HCT116 (cell line): ENCODE measurements at regions not wholly inside any gene's neighbourhood (a gene's known extent, or its start where the extent isn't known, plus 50 kb on each side); places are given as distances from the start of the nearest gene placed in this dataset.

Source experiments
- ATAC-seq: fragments of 200-7000 bp; cut with Tn5 transposase; 2 replicates; pipeline ENCODE4 v1.9.1; 2020; ENCODE audit warnings: mild to moderate bottlenecking, moderate library complexity
- BruUV-seq: library from RNA; stranded (reverse); fragments of 400-500 nt; replicated peaks from 2 replicates; lab custom pipeline; 2021; lab: Mats Ljungman, UMichigan
- CTCF ChIA-PET: fragments of 300-600 bp; sonication (Branson Sonifier 250); formaldehyde crosslinking; loops from one replicate; lab custom pipeline; 2021; ENCODE audit warnings: antibody characterized with exemption; lab: Charles Lee
- POLR2A ChIA-PET: fragments of 300-600, 350-600 bp; sonication (Branson Sonifier 250); formaldehyde crosslinking; loops from one replicate; lab custom pipeline; 2021; ENCODE audit warnings: antibody characterized with exemption; lab: Charles Lee
- RAD21 ChIA-PET, 2 experiments: fragments of 300-600 bp; sonication (Branson Sonifier 250); formaldehyde crosslinking; loops; one replicate each; lab custom pipeline; 2023; ENCODE audit warnings: low total read pairs in 2 of 2; ENCODE audit not compliant: uncharacterized antibody in 2 of 2, unreplicated experiment in 2 of 2, low non-redundant PET in 1 of 2; lab: Charles Lee
- DNase-seq: peaks from one replicate; pipeline ENCODE4 v3.0.0-alpha.2; 2010; ENCODE audit warnings: low read depth, low spot score
- H2AFZ ChIP-seq: fragments of 200-600 bp; shearing (Covaris generic), sonication (generic); 2 replicates; pipeline ENCODE4 v1.6.1; 2017; ENCODE audit warnings: low read depth, mixed run types, mixed read lengths, antibody characterized with exemption, low read length; ENCODE audit not compliant: poor library complexity, severe bottlenecking
- H3K27ac ChIP-seq: 2 replicates; pipeline ENCODE4 v1.5.1; 2012; ENCODE audit warnings: low read depth, low read length
- H3K27me3 ChIP-seq: fragments of 200-600 bp; sonication (generic); 2 replicates; pipeline ENCODE4 v1.6.1; 2016; ENCODE audit warnings: mixed run types, low read length, mixed read lengths; ENCODE audit not compliant: insufficient read depth
- H3K36me3 ChIP-seq, 2 experiments: fragments of 200-500 bp in 1 of 2; fragments of 200-600 bp in 1 of 2; sonication (Bioruptor generic) in 1 of 2; sonication (generic) in 1 of 2; 2 replicates each; pipeline versions ENCODE4 v1.5.1 to v1.6.1; 2014 to 2016; ENCODE audit warnings: low read length in 2 of 2, inconsistent platforms in 1 of 2, mixed read lengths in 1 of 2, mixed run types in 1 of 2; ENCODE audit not compliant: insufficient read depth in 2 of 2, control insufficient read depth in 1 of 2
- H3K4me1 ChIP-seq, 2 experiments: fragments of 200-600 bp in 1 of 2; sonication (generic) in 1 of 2; 2 replicates each; pipeline versions ENCODE4 v1.5.1 to v1.6.1; 2012 to 2017; ENCODE audit warnings: low read length in 2 of 2, inconsistent platforms in 1 of 2, mild to moderate bottlenecking in 1 of 2, mixed read lengths in 1 of 2, mixed run types in 1 of 2, moderate library complexity in 1 of 2; ENCODE audit not compliant: insufficient read depth in 2 of 2, control insufficient read depth in 1 of 2
- H3K4me2 ChIP-seq: fragments of 200-600 bp; sonication (generic); 2 replicates; pipeline ENCODE4 v1.6.1; 2017; ENCODE audit warnings: mixed run types, low read length, mixed read lengths
- H3K4me3 ChIP-seq, 2 experiments: fragments of 200-600 bp in 1 of 2; sonication (generic) in 1 of 2; replicated peaks in 1 of 2; 2 replicates each; pipeline ENCODE4 v1.5.1; 2011 to 2016; ENCODE audit warnings: low read length in 2 of 2, control low read depth in 1 of 2, low read depth in 1 of 2, mild to moderate bottlenecking in 1 of 2, mixed read lengths in 1 of 2, mixed run types in 1 of 2
- H3K79me2 ChIP-seq: fragments of 200-600 bp; sonication (generic); 2 replicates; pipeline ENCODE4 v1.6.1; 2017; ENCODE audit warnings: mild to moderate bottlenecking, mixed run types, low read length, moderate library complexity, mixed read lengths; ENCODE audit not compliant: insufficient read depth
- H3K9ac ChIP-seq: fragments of 200-600 bp; sonication (generic); 2 replicates; pipeline ENCODE4 v1.6.1; 2016; ENCODE audit warnings: low read length, mixed read lengths
- H3K9me2 ChIP-seq: fragments of 200-600 bp; sonication (generic), shearing (Covaris generic); 2 replicates; pipeline ENCODE4 v1.6.1; 2017; ENCODE audit warnings: mixed run types, mild to moderate bottlenecking, moderate library complexity; ENCODE audit not compliant: insufficient read depth
- H3K9me3 ChIP-seq, 2 experiments: fragments of 200-500 bp in 1 of 2; fragments of 200-600 bp in 1 of 2; sonication (Bioruptor generic) in 1 of 2; sonication (generic) in 1 of 2; 2 replicates each; pipeline ENCODE4 v1.6.1; 2014 to 2017; ENCODE audit warnings: low read length in 2 of 2, mixed read lengths in 2 of 2, inconsistent platforms in 1 of 2, low read depth in 1 of 2, mild to moderate bottlenecking in 1 of 2, mixed run types in 1 of 2, moderate library complexity in 1 of 2; ENCODE audit not compliant: control insufficient read depth in 1 of 2, insufficient read depth in 1 of 2
- H4K20me1 ChIP-seq: fragments of 200-600 bp; sonication (generic), shearing (Covaris generic); 2 replicates; pipeline ENCODE4 v1.6.1; 2017; ENCODE audit warnings: mixed run types, mild to moderate bottlenecking, moderate library complexity; ENCODE audit not compliant: insufficient read depth
- CBX3 ChIP-seq: IDR thresholded peaks from 2 replicates; pipeline ENCODE4 v1.6.1; 2012; ENCODE audit warnings: low read depth
- CEBPB ChIP-seq: IDR thresholded peaks from 2 replicates; pipeline ENCODE4 v1.6.1; 2012; ENCODE audit warnings: low read depth
- EGR1 ChIP-seq: IDR thresholded peaks from 2 replicates; pipeline ENCODE4 v1.6.1; 2012; ENCODE audit warnings: low read depth
- EZH2phosphoT487 ChIP-seq: fragments of 200-600 bp; IDR thresholded peaks from 2 replicates; pipeline ENCODE4 v1.6.1; 2018; ENCODE audit warnings: antibody characterized with exemption, borderline replicate concordance
- FOSL1 ChIP-seq: IDR thresholded peaks from 2 replicates; pipeline ENCODE4 v1.6.1; 2012; ENCODE audit warnings: low read depth
- JUND ChIP-seq: IDR thresholded peaks from 2 replicates; pipeline ENCODE4 v1.6.1; 2012
- SIN3A ChIP-seq: IDR thresholded peaks from 2 replicates; pipeline ENCODE4 v1.6.1; 2012; ENCODE audit warnings: low read depth
- YY1 ChIP-seq: IDR thresholded peaks from 2 replicates; pipeline ENCODE4 v1.6.1; 2011; ENCODE audit warnings: low read length, low read depth, moderate library complexity, mild to moderate bottlenecking; ENCODE audit not compliant: insufficient replicate concordance; ENCODE audit errors: extremely low read depth
- intact Hi-C: fragments of 100-400 bp; cut with micrococcal nuclease; formaldehyde crosslinking; loops from 2 replicates; pipeline ENCODE4 v1.10.0; 2022
- TF ChIP-seq, protein P1 (sequence below): IDR thresholded peaks from 2 replicates; pipeline ENCODE4 v1.6.1; 2012
- TF ChIP-seq, protein P2 (sequence below): IDR thresholded peaks from 2 replicates; pipeline ENCODE4 v1.6.1; 2012

DNA sequence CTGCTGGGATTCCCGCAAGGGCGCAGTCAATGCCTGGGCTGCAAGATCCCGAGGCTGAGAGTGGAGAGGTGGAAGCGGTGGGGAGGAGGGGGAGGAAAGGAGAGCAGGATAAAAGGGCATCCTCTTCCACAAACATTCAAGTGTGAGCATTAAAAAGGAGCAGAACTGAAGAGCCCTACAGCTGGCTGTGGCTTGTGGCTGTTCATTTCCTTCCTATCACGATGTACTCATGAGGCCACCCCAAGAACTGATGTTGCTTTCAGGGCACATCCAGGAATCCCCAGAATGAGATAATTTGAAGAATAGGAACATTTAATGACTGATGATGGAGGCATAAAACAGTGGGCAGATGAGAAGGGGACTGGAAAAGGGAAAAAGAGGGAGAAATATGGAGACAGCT, 230.8 kb upstream of the SMIM21 start:
- no peak for ATAC-seq
- no peak overlapping the region for H3K4me3 ChIP-seq
- intact Hi-C loops = no loop called here
- H3K4me2 ChIP-seq = no peak overlapping the region
- no peaks in the 10 kb centered on the region for H3K9me2 ChIP-seq
- RAD21 ChIA-PET = no interaction called here
- BruUV-seq = no TSS peak
- H3K36me3 ChIP-seq = no peaks in the 10 kb centered on the region
- POLR2A ChIA-PET = no interaction called here
- no peak overlapping the region for H3K27ac ChIP-seq
- no peak overlapping the region for H3K9ac ChIP-seq
- H3K79me2 ChIP-seq = no peaks in the 10 kb centered on the region
- no peaks in the 10 kb centered on the region for H3K9me3 ChIP-seq
- H4K20me1 ChIP-seq = no peaks in the 10 kb centered on the region
- no peaks in the 10 kb centered on the region for H3K4me1 ChIP-seq
- TF ChIP-seq CEBPB (no peak), SIN3A (no peak), JUND (no peak)
- H2AFZ ChIP-seq = no peak overlapping the region
- DNase-seq = no peak
- CTCF ChIA-PET = no interaction called here
- H3K27me3 ChIP-seq = no peaks in the 10 kb centered on the region

DNA sequence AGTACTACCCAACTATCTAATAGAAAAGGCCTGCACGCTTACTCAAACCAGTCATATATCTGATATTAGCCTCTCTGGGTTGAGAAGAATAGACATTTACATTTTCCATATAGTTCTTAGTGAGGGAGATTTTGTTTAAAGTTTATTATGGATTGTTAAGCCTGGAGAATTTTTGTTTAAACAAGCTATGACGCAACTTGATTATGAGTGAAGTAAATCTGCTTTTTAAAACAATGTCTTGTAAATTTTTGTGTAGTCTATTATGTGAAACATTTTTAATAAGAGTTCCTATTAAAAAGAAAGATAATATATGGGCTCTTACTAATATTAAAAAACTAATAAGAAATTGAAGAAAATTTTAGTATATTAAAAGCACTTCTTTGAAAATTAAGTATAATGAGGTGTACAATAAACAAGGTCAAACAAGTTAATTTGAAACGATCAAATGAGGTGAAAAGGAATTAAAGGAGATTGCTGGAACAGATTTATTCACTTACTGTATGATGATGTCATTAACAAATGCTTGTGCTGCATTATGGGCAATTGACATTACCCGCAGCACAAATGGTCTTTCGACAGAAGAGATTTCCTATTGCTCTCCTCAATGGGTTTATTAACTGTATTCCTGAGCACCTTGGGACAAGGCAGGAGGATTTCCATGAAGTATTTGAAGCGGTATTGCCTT, 229.2 kb upstream of the SMIM21 start:
- ATAC-seq = no peak
- no peak for TF ChIP-seq EGR1
- no peak for TF ChIP-seq FOSL1
- no peak for TF ChIP-seq CEBPB
- TF ChIP-seq, protein P1, sequence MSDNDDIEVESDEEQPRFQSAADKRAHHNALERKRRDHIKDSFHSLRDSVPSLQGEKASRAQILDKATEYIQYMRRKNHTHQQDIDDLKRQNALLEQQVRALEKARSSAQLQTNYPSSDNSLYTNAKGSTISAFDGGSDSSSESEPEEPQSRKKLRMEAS = no peak
- TF ChIP-seq YY1 = no peak
- no peak for TF ChIP-seq CBX3
- no peak for TF ChIP-seq EZH2phosphoT487
- TF ChIP-seq, protein P2, sequence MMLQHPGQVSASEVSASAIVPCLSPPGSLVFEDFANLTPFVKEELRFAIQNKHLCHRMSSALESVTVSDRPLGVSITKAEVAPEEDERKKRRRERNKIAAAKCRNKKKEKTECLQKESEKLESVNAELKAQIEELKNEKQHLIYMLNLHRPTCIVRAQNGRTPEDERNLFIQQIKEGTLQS = no peak
- intact Hi-C loops = no loop called here
- Histone ChIP-seq H3K9ac (no peak overlapping the region), H3K27ac (no peak overlapping the region), H3K79me2 (no peaks in the 10 kb centered on the region), H3K4me3 (no peak overlapping the region), H3K36me3 (no peaks in the 10 kb centered on the region), H4K20me1 (no peaks in the 10 kb centered on the region), H3K4me1 (no peaks in the 10 kb centered on the region), H3K4me2 (no peak overlapping the region), H3K9me2 (no peaks in the 10 kb centered on the region), H2AFZ (no peak overlapping the region), H3K27me3 (no peaks in the 10 kb centered on the region), H3K9me3 (no peaks in the 10 kb centered on the region)
- no TSS peak for BruUV-seq
- ChIA-PET POLR2A (no interaction called here), RAD21 (no interaction called here), CTCF (no interaction called here)
- DNase-seq = no peak
